IMR-90 (cell line): ENCODE measurements at regions not wholly inside any gene's neighbourhood (a gene's known extent, or its start where the extent isn't known, plus 50 kb on each side); places are given as distances from the start of the nearest gene placed in this dataset.

Source experiments
- ATAC-seq: fragments of 200-7000 bp; cut with Tn5 transposase; 2 replicates; pipeline ENCODE4 v1.9.1; 2020; ENCODE audit warnings: low read depth, mild to moderate bottlenecking, moderate library complexity
- BruUV-seq: library from RNA; stranded (reverse); fragments of 400-500 nt; replicated peaks from 2 replicates; lab custom pipeline; 2021; lab: Mats Ljungman, UMichigan
- CTCF ChIA-PET: fragments of 300-600 bp; formaldehyde crosslinking; extraction: SDS; loops from one replicate; lab custom pipeline; 2021; ENCODE audit warnings: antibody characterized with exemption; lab: Yijun Ruan, JAX
- POLR2A ChIA-PET: fragments of 300-600 bp; sonication (Branson Sonifier 250); formaldehyde crosslinking; loops from one replicate; lab custom pipeline; 2022; ENCODE audit warnings: antibody characterized with exemption; ENCODE audit not compliant: unreplicated experiment; lab: Charles Lee
- DNase-seq: peaks from one replicate; pipeline ENCODE4 v3.0.0; 2013
- H2AFZ ChIP-seq: replicated peaks from 2 replicates; pipeline ENCODE3; 2013; ENCODE audit warnings: low read length, mild to moderate bottlenecking; ENCODE audit not compliant: poor library complexity
- H2AK5ac ChIP-seq: 2 replicates; pipeline ENCODE4 v1.6.1; 2013; ENCODE audit warnings: low read depth, low read length, inconsistent platforms
- H2AK9ac ChIP-seq: replicated peaks from 2 replicates; pipeline ENCODE3; 2013; ENCODE audit warnings: mild to moderate bottlenecking, low read depth, low read length, moderate library complexity; ENCODE audit not compliant: poor library complexity
- H2BK120ac ChIP-seq: 2 replicates; pipeline ENCODE4 v1.6.1; 2013; ENCODE audit warnings: low read depth, low read length, inconsistent platforms
- H2BK15ac ChIP-seq: 3 replicates; pipeline ENCODE4 v1.6.1; 2013; ENCODE audit warnings: low read depth, low read length, inconsistent platforms
- H2BK20ac ChIP-seq: 2 replicates; pipeline ENCODE4 v1.6.1; 2013; ENCODE audit warnings: low read depth, mild to moderate bottlenecking, inconsistent platforms, low read length, moderate library complexity
- H2BK5ac ChIP-seq: 2 replicates; pipeline ENCODE4 v1.6.1; 2013; ENCODE audit warnings: mild to moderate bottlenecking, low read depth, low read length, inconsistent platforms; ENCODE audit not compliant: poor library complexity, severe bottlenecking
- H3K14ac ChIP-seq: replicated peaks from 2 replicates; pipeline ENCODE4 v1.6.1; 2013; ENCODE audit warnings: low read depth, low read length, inconsistent platforms
- H3K18ac ChIP-seq: 2 replicates; pipeline ENCODE4 v1.6.1; 2013; ENCODE audit warnings: low read depth, low read length, control low read depth
- H3K23ac ChIP-seq: 2 replicates; pipeline ENCODE4 v1.6.1; 2013; ENCODE audit warnings: low read depth, low read length, inconsistent platforms
- H3K27ac ChIP-seq: 2 replicates; pipeline ENCODE4 v1.5.1; 2013; ENCODE audit warnings: mild to moderate bottlenecking, control low read depth, low read length; ENCODE audit not compliant: insufficient read depth
- H3K27me3 ChIP-seq: 2 replicates; pipeline ENCODE4 v1.6.1; 2013; ENCODE audit warnings: low read length; ENCODE audit not compliant: control insufficient read depth, insufficient read depth
- H3K36me3 ChIP-seq: 2 replicates; pipeline ENCODE4 v1.6.1; 2013; ENCODE audit warnings: low read length, mixed read lengths; ENCODE audit not compliant: control insufficient read depth, insufficient read depth
- H3K4ac ChIP-seq: 2 replicates; pipeline ENCODE4 v1.6.1; 2013; ENCODE audit warnings: low read depth, low read length, inconsistent platforms
- H3K4me1 ChIP-seq: 2 replicates; pipeline ENCODE4 v1.6.1; 2013; ENCODE audit warnings: low read length, mixed read lengths; ENCODE audit not compliant: control insufficient read depth, insufficient read depth
- H3K4me2 ChIP-seq: 2 replicates; pipeline ENCODE4 v1.6.1; 2013; ENCODE audit warnings: low read depth, mild to moderate bottlenecking, control low read depth, low read length, moderate library complexity
- H3K4me3 ChIP-seq: 2 replicates; pipeline ENCODE4 v1.5.1; 2013; ENCODE audit warnings: low read depth, mild to moderate bottlenecking, control low read depth, low read length, moderate library complexity; ENCODE audit not compliant: insufficient read depth
- H3K56ac ChIP-seq: 2 replicates; pipeline ENCODE4 v1.6.1; 2013; ENCODE audit warnings: low read length, inconsistent platforms; ENCODE audit not compliant: insufficient read depth; ENCODE audit errors: extremely low read depth
- H3K79me1 ChIP-seq, 2 experiments: 2 replicates each; pipeline ENCODE4 v1.6.1; 2013; ENCODE audit warnings: low read length in 2 of 2, inconsistent platforms in 1 of 2, low read depth in 1 of 2
- H3K9ac ChIP-seq: 2 replicates; pipeline ENCODE4 v1.6.1; 2013; ENCODE audit warnings: low read depth, low read length, control low read depth
- H3K9me1 ChIP-seq: 2 replicates; pipeline ENCODE4 v1.6.1; 2013; ENCODE audit warnings: low read length, inconsistent platforms; ENCODE audit not compliant: insufficient read depth
- H3K9me3 ChIP-seq: 2 replicates; pipeline ENCODE4 v1.6.1; 2013; ENCODE audit warnings: low read length; ENCODE audit not compliant: control insufficient read depth, insufficient read depth
- H4K20me1 ChIP-seq: 2 replicates; pipeline ENCODE4 v1.6.1; 2013; ENCODE audit warnings: low read length, inconsistent platforms; ENCODE audit not compliant: insufficient read depth
- H4K5ac ChIP-seq: 2 replicates; pipeline ENCODE4 v1.6.1; 2013; ENCODE audit warnings: mild to moderate bottlenecking, low read depth, low read length, control low read depth
- H4K8ac ChIP-seq, 2 experiments: 2 replicates each; pipeline ENCODE4 v1.6.1; 2013; ENCODE audit warnings: low read depth in 2 of 2, low read length in 2 of 2, control low read depth in 1 of 2, inconsistent platforms in 1 of 2
- H4K91ac ChIP-seq: 2 replicates; pipeline ENCODE4 v1.6.1; 2013; ENCODE audit warnings: low read depth, low read length, inconsistent platforms; ENCODE audit not compliant: insufficient read depth
- BHLHE40 ChIP-seq: fragments of 150-350 bp; IDR thresholded peaks from 2 replicates; pipeline ENCODE4 v1.6.1; 2016; ENCODE audit warnings: mild to moderate bottlenecking, low read depth, low read length
- CHD1 ChIP-seq: IDR thresholded peaks from 2 replicates; pipeline ENCODE4 v1.6.1; 2012; ENCODE audit warnings: low read depth, low read length, improper control_type of control experiment
- CTCF ChIP-seq: conservative IDR thresholded peaks from 2 replicates; pipeline ENCODE4 v1.5.1; 2012; ENCODE audit warnings: mild to moderate bottlenecking, low read depth, low read length, improper control_type of control experiment
- ELK1 ChIP-seq: fragments of 150-350 bp; IDR thresholded peaks from 2 replicates; pipeline ENCODE4 v1.6.1; 2016; ENCODE audit warnings: low read depth, mild to moderate bottlenecking, low read length, moderate library complexity, borderline replicate concordance
- FOS ChIP-seq: fragments of 150-350 bp; IDR thresholded peaks from 2 replicates; pipeline ENCODE4 v1.6.1; 2016; ENCODE audit warnings: low read depth, low read length
- MAFK ChIP-seq: IDR thresholded peaks from 2 replicates; pipeline ENCODE4 v1.6.1; 2012; ENCODE audit warnings: low read depth, low read length, improper control_type of control experiment
- MAZ ChIP-seq: IDR thresholded peaks from 2 replicates; pipeline ENCODE4 v1.6.1; 2012; ENCODE audit warnings: low read depth, mild to moderate bottlenecking, low read length, improper control_type of control experiment, moderate library complexity, borderline replicate concordance
- NFE2L2 ChIP-seq: fragments of 150-350 bp; IDR thresholded peaks from 2 replicates; pipeline ENCODE4 v1.6.1; 2016; ENCODE audit warnings: low read depth, mild to moderate bottlenecking, low read length
- POLR2A ChIP-seq: IDR thresholded peaks from 2 replicates; pipeline ENCODE4 v1.6.1; 2012; ENCODE audit warnings: mild to moderate bottlenecking, low read depth, low read length
- RCOR1 ChIP-seq: IDR thresholded peaks from 2 replicates; pipeline ENCODE4 v1.6.1; 2012; ENCODE audit warnings: mild to moderate bottlenecking, low read length, improper control_type of control experiment; ENCODE audit not compliant: insufficient replicate concordance
- RFX5 ChIP-seq: IDR thresholded peaks from 2 replicates; pipeline ENCODE4 v1.8.0; 2012; ENCODE audit warnings: low read depth, mild to moderate bottlenecking, low read length, moderate library complexity
- SMC3 ChIP-seq: fragments of 150-350 bp; IDR thresholded peaks from 2 replicates; pipeline ENCODE4 v1.6.1; 2016; ENCODE audit warnings: low read depth, mild to moderate bottlenecking, antibody characterized with exemption, low read length, moderate library complexity
- USF2 ChIP-seq: fragments of 150-350 bp; IDR thresholded peaks from 2 replicates; pipeline ENCODE4 v1.6.1; 2017; ENCODE audit warnings: mild to moderate bottlenecking, antibody characterized with exemption, low read length, low read depth
- WGBS, 2 experiments: methylation state at CpG; one replicate each; pipeline versions ENCODE4 v1.1.5 to v1.1.7; 2013; ENCODE audit warnings: missing lambda C conversion rate in 2 of 2; ENCODE audit not compliant: insufficient read length in 1 of 2; ENCODE audit errors: extremely low coverage in 2 of 2; 5-methylcytosine and 5-hydroxymethylcytosine counted together
- dilution Hi-C: fragments of 300-500 bp; cut with HindIII; formaldehyde crosslinking; loops from one replicate; pipeline ENCODE4 v1.14.3; 2018; ENCODE audit warnings: low sequenced_read_pairs; ENCODE audit not compliant: unreplicated experiment
- in situ Hi-C: fragments of 300-500 bp; cut with MboI; formaldehyde crosslinking; loops from 3 replicates; pipeline ENCODE4 v1.14.3; 2019; ENCODE audit warnings: low sequenced_read_pairs, inconsistent platforms, mixed read lengths
- intact Hi-C: fragments of 100-400 bp; cut with micrococcal nuclease; formaldehyde crosslinking; loops from 2 replicates; pipeline ENCODE4 v1.10.0; 2022

- no peak overlapping the region for H3K4ac ChIP-seq
- no peak overlapping the region for H3K4me2 ChIP-seq
- no peaks in the 10 kb centered on the region for H4K20me1 ChIP-seq
- no peak overlapping the region for H3K23ac ChIP-seq
- BruUV-seq = no TSS peak
- H3K36me3 ChIP-seq = no peaks in the 10 kb centered on the region
- H4K5ac ChIP-seq = no peak overlapping the region
- H3K14ac ChIP-seq = no peak overlapping the region
- no peak overlapping the region for H3K27ac ChIP-seq
- no peak overlapping the region for H4K8ac ChIP-seq
- no CpG with 5 or more reads among the region's 5 CpGs for WGBS, 2 experiments
- H3K79me1 ChIP-seq = no peaks in the 10 kb centered on the region
- no peak overlapping the region for H3K18ac ChIP-seq
- ChIA-PET POLR2A (no interaction called here), CTCF (no interaction called here)
- TF ChIP-seq BHLHE40 (no peak), NFE2L2 (no peak), RCOR1 (no peak), MAFK (no peak), POLR2A (no peak), ELK1 (no peak), MAZ (no peak), FOS (no peak), USF2 (no peak), SMC3 (no peak), RFX5 (no peak), CTCF (no peak), CHD1 (no peak)
- H2AK9ac ChIP-seq = no peak overlapping the region
- no peak overlapping the region for H2AK5ac ChIP-seq
- intact Hi-C loops = no loop called here
- H3K4me3 ChIP-seq = no peak overlapping the region
- H3K9me3 ChIP-seq = peaks cover 36% of the 10 kb centered on the region
- no peak overlapping the region for H2BK20ac ChIP-seq
- no peak overlapping the region for H2BK5ac ChIP-seq
- no peak for DNase-seq
- H3K9ac ChIP-seq = no peak overlapping the region
- H4K91ac ChIP-seq = no peak overlapping the region
- no peak for ATAC-seq
- dilution Hi-C loops = no loop called here
- H3K9me1 ChIP-seq = no peaks in the 10 kb centered on the region
- no peaks in the 10 kb centered on the region for H3K27me3 ChIP-seq
- no peak overlapping the region for H2AFZ ChIP-seq
- in situ Hi-C loops = no loop called here
- H3K4me1 ChIP-seq = no peaks in the 10 kb centered on the region
- no peak overlapping the region for H2BK120ac ChIP-seq
- no peak overlapping the region for H2BK15ac ChIP-seq
- no peak overlapping the region for H3K56ac ChIP-seq
These were observed 187.2 kb upstream of the SOX1 start for GRCh38 chr13:111879719-111880118.
